ENCODE measurements at regions not wholly inside any gene's neighbourhood (a gene's known extent, or its start where the extent isn't known, plus 50 kb on each side); places are given as distances from the start of the nearest gene placed in this dataset.

DNA sequence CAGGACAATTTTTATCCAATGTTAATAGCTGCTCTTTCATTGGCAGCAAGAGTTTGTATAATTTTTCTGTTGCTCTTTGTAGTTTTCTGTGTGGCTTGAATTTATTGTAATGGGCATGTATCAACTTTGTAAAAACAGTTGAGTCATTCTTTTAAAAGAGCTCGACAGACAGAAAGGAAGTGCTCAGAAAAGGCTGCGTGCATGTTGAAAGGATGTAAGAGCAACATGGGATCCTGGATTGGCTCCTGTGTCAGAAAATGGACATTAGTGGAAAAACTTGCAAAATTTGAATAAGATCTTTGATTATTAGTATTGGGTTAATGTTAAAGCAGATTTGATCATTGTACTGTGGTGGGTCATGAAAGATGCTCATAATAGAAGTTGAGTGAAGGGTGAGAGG lies 93.3 kb upstream of the CDC42EP3 start:
- no peak for DNase-seq (ENCODE audit: extremely low spot score)
- ChIA-PET POLR2A (no interaction called here), CTCF (interaction anchor here (0.8 to 1.3 kb wide), 3 partner anchors 9 to 16 kb away, joined by 3 to 4 read pairs (median 3); no protein-coding TSS in a partner anchor)
- TF ChIP-seq, protein P1, sequence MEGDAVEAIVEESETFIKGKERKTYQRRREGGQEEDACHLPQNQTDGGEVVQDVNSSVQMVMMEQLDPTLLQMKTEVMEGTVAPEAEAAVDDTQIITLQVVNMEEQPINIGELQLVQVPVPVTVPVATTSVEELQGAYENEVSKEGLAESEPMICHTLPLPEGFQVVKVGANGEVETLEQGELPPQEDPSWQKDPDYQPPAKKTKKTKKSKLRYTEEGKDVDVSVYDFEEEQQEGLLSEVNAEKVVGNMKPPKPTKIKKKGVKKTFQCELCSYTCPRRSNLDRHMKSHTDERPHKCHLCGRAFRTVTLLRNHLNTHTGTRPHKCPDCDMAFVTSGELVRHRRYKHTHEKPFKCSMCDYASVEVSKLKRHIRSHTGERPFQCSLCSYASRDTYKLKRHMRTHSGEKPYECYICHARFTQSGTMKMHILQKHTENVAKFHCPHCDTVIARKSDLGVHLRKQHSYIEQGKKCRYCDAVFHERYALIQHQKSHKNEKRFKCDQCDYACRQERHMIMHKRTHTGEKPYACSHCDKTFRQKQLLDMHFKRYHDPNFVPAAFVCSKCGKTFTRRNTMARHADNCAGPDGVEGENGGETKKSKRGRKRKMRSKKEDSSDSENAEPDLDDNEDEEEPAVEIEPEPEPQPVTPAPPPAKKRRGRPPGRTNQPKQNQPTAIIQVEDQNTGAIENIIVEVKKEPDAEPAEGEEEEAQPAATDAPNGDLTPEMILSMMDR (IDR thresholded peaks at IDR 0.05; ENCODE audit: control extremely low read depth, extremely low read depth, low read depth, missing control alignments) = no peak

- ChIA-PET CTCF (interaction anchor here (0.7 to 1.7 kb wide), 4 partner anchors 8 to 17 kb away, joined by 3 to 5 read pairs (median 4); no protein-coding TSS in a partner anchor), POLR2A (no interaction called here)
- no peak for DNase-seq (ENCODE audit: extremely low spot score)
- TF ChIP-seq, protein P1 (IDR thresholded peaks at IDR 0.05; ENCODE audit: control extremely low read depth, extremely low read depth, low read depth, missing control alignments) = no peak
Measured at GRCh38 chr2:37766106-37766505, 94.7 kb upstream of the CDC42EP3 start.

- TF ChIP-seq, protein P1 (IDR thresholded peaks at IDR 0.05; ENCODE audit: control extremely low read depth, extremely low read depth, low read depth, missing control alignments) = no peak
- POLR2A ChIA-PET = no interaction called here
Measured at GRCh38 chr2:37767046-37767445, 95.6 kb upstream of the CDC42EP3 start.

DNA sequence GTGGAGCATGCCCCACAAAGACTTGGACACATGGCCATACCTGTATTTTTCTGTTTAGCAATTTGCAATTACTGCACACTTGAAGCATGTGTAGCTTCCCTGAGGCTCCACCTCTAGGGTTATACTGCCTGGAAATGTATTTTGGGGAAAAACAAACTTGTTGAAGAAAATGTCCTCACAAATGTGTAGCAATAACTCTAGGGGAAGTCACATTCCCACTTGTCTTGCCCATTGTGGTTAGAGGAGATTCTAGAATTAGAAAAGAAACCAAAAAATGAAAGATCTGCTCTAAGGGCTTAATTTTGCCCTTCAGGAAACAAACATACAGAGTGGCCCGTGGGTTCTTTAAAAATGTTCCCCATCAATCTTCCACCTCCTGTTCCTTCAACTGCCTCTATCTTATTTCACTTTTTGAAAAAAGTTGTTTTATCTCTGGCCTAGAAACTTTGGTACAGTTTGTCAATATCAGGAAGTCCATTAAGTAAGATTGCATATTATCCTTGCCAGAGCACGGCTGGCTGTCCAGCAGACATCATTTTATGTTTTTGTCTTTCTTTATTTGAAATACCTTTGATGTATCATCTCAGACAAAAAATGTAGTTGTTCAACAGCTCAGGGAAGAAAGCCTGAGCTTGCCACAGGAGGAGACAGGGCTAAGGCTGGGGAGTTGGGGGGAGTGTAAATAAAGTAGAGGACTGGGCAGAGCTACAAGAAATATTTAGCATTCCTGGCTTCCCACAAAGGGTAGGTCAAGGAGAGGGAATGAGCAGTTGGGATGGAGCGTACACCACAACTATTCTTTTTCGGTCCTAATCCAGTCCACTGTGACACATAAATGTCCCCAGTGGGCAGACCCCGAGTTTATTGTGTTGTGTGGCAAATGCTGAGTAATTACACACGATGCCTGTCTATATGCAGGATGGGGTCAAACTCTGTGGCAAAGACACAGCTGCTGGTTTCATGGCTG lies 96.8 kb upstream of the CDC42EP3 start:
- TF ChIP-seq, protein P1 (IDR thresholded peaks at IDR 0.05; ENCODE audit: control extremely low read depth, extremely low read depth, low read depth, missing control alignments) = no peak
- no peak for DNase-seq (ENCODE audit: extremely low spot score)
- ChIA-PET POLR2A (no interaction called here), CTCF (interaction anchor here (0.9 kb wide), 1 partner anchor 65 kb away, joined by 3 read pairs; no protein-coding TSS in a partner anchor)

More at GRCh38 chr2:37767046-37767445, 95.6 kb upstream of the CDC42EP3 start:
- DNase-seq (ENCODE audit: extremely low spot score) = no peak
- CTCF ChIA-PET = interaction anchor here (1.7 kb wide), 1 partner anchor 9 kb away, joined by 5 read pairs; no protein-coding TSS in a partner anchor

DNA sequence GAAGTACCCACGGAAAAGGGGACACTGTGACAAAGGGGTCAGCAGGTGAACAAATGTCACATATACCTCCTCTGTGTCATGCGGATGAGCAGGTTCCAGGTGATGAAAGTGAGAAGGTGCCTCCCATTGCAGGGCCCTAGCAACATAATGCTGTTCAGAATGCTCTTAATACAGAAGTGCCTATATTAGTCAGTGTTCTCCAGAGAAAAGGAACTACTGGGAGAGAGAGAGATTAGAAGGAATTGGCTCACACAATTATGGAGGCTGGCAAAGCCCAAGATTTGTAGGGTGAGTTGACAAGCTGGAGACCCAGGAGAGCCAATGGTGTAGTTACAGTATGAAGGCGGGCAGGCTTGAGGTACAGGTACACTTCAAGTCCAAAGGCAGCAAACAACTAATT lies 98.1 kb upstream of the CDC42EP3 start:
- TF ChIP-seq, protein P1 (IDR thresholded peaks at IDR 0.05; ENCODE audit: control extremely low read depth, extremely low read depth, low read depth, missing control alignments) = no peak
- DNase-seq (ENCODE audit: extremely low spot score) = no peak
- CTCF ChIA-PET = interaction anchor here (1.0 to 1.7 kb wide), 3 partner anchors 11 to 28 kb away, joined by 3 to 4 read pairs (median 3); no protein-coding TSS in a partner anchor
- POLR2A ChIA-PET = no interaction called here

DNA sequence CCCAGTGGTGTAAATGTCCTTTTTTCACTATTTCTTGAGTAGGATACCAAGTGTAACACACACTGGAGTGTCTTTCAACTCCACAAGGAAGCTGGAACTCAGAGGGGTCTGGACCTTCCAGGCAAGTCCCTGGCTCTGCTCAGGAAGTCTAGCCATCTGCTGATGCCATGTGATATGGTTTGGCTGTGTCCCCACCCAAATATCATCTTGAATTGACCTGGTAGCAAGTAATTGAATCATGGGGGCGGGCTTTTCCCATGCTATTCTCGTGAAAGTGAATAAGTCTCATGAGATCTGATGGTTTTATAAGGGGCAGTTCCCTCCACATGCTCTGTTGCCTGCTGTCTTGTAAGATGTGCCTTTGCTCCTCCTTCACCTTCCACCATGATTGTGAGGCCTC lies 99.4 kb upstream of the CDC42EP3 start:
- TF ChIP-seq, protein P1 (IDR thresholded peaks at IDR 0.05; ENCODE audit: control extremely low read depth, extremely low read depth, low read depth, missing control alignments) = no peak
- no peak for DNase-seq (ENCODE audit: extremely low spot score)
- ChIA-PET CTCF (interaction anchor here (1.7 kb wide), 1 partner anchor 14 kb away, joined by 3 read pairs; no protein-coding TSS in a partner anchor), POLR2A (no interaction called here)
